ENCODE measurements at regions not wholly inside any gene's neighbourhood (a gene's known extent, or its start where the extent isn't known, plus 50 kb on each side); places are given as distances from the start of the nearest gene placed in this dataset.

DNA sequence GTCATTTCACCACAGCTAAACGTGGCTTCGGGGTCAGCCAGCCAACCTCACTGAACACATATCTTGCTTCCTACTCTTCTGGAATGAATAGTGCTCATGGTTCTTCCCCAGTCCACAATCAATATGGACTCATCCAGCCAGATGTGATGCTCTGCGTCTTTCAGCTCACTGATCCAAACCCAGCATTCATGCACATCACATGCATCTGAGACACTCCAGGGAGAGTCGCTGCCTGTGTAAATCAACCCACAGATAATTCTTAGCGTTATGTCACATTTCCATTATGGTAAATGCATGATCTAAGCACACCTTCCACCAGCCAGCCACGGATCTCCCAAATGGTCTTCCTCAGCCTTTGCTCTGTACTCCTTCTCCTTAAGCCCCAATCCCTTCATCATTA is 306.7 kb upstream of the CHAC2 start:
- no peaks in the 10 kb centered on the region for H3K9me3 ChIP-seq (ENCODE audit: control insufficient read depth, low read length)
- no peak overlapping the region for H3K27ac ChIP-seq
- H3K79me2 ChIP-seq = no peaks in the 10 kb centered on the region
- no peaks in the 10 kb centered on the region for H3K27me3 ChIP-seq (ENCODE audit: control insufficient read depth, insufficient read depth, low read length)
- no peaks in the 10 kb centered on the region for H3K4me1 ChIP-seq
- H3K9ac ChIP-seq = no peak overlapping the region
- H3K36me3 ChIP-seq (ENCODE audit: control insufficient read depth, insufficient read depth, low read length) = no peaks in the 10 kb centered on the region
- H3K4me3 ChIP-seq (ENCODE audit: low read depth, low read length) = no peak overlapping the region
- TF ChIP-seq, protein P1, sequence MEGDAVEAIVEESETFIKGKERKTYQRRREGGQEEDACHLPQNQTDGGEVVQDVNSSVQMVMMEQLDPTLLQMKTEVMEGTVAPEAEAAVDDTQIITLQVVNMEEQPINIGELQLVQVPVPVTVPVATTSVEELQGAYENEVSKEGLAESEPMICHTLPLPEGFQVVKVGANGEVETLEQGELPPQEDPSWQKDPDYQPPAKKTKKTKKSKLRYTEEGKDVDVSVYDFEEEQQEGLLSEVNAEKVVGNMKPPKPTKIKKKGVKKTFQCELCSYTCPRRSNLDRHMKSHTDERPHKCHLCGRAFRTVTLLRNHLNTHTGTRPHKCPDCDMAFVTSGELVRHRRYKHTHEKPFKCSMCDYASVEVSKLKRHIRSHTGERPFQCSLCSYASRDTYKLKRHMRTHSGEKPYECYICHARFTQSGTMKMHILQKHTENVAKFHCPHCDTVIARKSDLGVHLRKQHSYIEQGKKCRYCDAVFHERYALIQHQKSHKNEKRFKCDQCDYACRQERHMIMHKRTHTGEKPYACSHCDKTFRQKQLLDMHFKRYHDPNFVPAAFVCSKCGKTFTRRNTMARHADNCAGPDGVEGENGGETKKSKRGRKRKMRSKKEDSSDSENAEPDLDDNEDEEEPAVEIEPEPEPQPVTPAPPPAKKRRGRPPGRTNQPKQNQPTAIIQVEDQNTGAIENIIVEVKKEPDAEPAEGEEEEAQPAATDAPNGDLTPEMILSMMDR (IDR thresholded peaks at IDR 0.05) = no peak
- no peak overlapping the region for H3K4me2 ChIP-seq (ENCODE audit: low read length)
- H2AFZ ChIP-seq = no peak overlapping the region

DNA sequence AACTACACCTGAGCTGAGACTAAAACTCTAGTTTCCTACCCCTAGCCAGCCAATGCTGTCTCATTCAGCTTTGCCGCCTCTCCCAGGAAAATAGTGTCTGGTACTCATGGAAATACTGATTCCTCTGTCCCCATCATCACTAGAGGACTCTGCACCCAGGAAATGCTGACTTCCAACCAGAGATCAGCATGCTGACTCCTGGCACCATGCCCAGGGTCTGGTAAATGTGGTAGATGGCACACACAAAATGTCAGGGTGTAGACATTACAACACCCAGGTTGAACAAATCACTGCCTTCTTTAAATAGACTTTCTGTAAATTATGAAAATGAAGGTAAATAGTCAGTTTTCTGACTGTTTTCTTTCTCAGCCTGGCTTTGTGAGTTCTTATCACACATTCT is 307.3 kb upstream of the CHAC2 start:
- no peak overlapping the region for H3K27ac ChIP-seq
- no peaks in the 10 kb centered on the region for H3K27me3 ChIP-seq (ENCODE audit: control insufficient read depth, insufficient read depth, low read length)
- TF ChIP-seq, protein P1 (IDR thresholded peaks at IDR 0.05) = no peak
- H3K4me2 ChIP-seq (ENCODE audit: low read length) = no peak overlapping the region
- no peaks in the 10 kb centered on the region for H3K4me1 ChIP-seq
- no peak overlapping the region for H3K9ac ChIP-seq
- H3K36me3 ChIP-seq (ENCODE audit: control insufficient read depth, insufficient read depth, low read length) = no peaks in the 10 kb centered on the region
- H3K4me3 ChIP-seq (ENCODE audit: low read depth, low read length) = no peak overlapping the region
- no peaks in the 10 kb centered on the region for H3K9me3 ChIP-seq (ENCODE audit: control insufficient read depth, low read length)
- H2AFZ ChIP-seq = no peak overlapping the region
- no peaks in the 10 kb centered on the region for H3K79me2 ChIP-seq

- Histone ChIP-seq H3K36me3 (ENCODE audit: control insufficient read depth, insufficient read depth, low read length) (no peaks in the 10 kb centered on the region), H3K79me2 (no peaks in the 10 kb centered on the region), H3K4me2 (ENCODE audit: low read length) (no peak overlapping the region), H3K27ac (no peak overlapping the region), H3K27me3 (ENCODE audit: control insufficient read depth, insufficient read depth, low read length) (no peaks in the 10 kb centered on the region), H3K9ac (no peak overlapping the region), H2AFZ (no peak overlapping the region), H3K4me3 (ENCODE audit: low read depth, low read length) (no peak overlapping the region), H3K4me1 (no peaks in the 10 kb centered on the region), H3K9me3 (ENCODE audit: control insufficient read depth, low read length) (no peaks in the 10 kb centered on the region)
- TF ChIP-seq, protein P1 (IDR thresholded peaks at IDR 0.05) = no peak
These were observed 312.5 kb upstream of the CHAC2 start for GRCh38 chr2:53455094-53455493.

GRCh38 chr2:53452957-53453748 is 314.5 kb upstream of the CHAC2 start:
- Histone ChIP-seq H3K27ac (no peak overlapping the region), H2AFZ (peak overlapping the region; percentile 17), H3K79me2 (no peaks in the 10 kb centered on the region), H3K27me3 (ENCODE audit: control insufficient read depth, insufficient read depth, low read length) (no peaks in the 10 kb centered on the region), H3K9ac (no peak overlapping the region), H3K4me3 (ENCODE audit: low read depth, low read length) (no peak overlapping the region), H3K9me3 (ENCODE audit: control insufficient read depth, low read length) (no peaks in the 10 kb centered on the region), H3K4me1 (no peaks in the 10 kb centered on the region), H3K4me2 (ENCODE audit: low read length) (no peak overlapping the region), H3K36me3 (ENCODE audit: control insufficient read depth, insufficient read depth, low read length) (no peaks in the 10 kb centered on the region)
- TF ChIP-seq, protein P1 (IDR thresholded peaks at IDR 0.05) = no peak

GRCh38 chr2:53452400-53452799 is 315.2 kb upstream of the CHAC2 start:
- no peaks in the 10 kb centered on the region for H3K79me2 ChIP-seq
- no peaks in the 10 kb centered on the region for H3K36me3 ChIP-seq (ENCODE audit: control insufficient read depth, insufficient read depth, low read length)
- no peaks in the 10 kb centered on the region for H3K27me3 ChIP-seq (ENCODE audit: control insufficient read depth, insufficient read depth, low read length)
- no peak overlapping the region for H3K4me3 ChIP-seq (ENCODE audit: low read depth, low read length)
- TF ChIP-seq, protein P1 (IDR thresholded peaks at IDR 0.05) = no peak
- H3K4me1 ChIP-seq = no peaks in the 10 kb centered on the region
- no peaks in the 10 kb centered on the region for H3K9me3 ChIP-seq (ENCODE audit: control insufficient read depth, low read length)
- no peak overlapping the region for H3K9ac ChIP-seq
- no peak overlapping the region for H3K4me2 ChIP-seq (ENCODE audit: low read length)
- H2AFZ ChIP-seq = no peak overlapping the region
- no peak overlapping the region for H3K27ac ChIP-seq

Measured in parathyroid adenoma (tissue), 2 donors.